HL-60 (cell line): ENCODE measurements at regions not wholly inside any gene's neighbourhood (a gene's known extent, or its start where the extent isn't known, plus 50 kb on each side); places are given as distances from the start of the nearest gene placed in this dataset.
A peak's percentile ranks its signal among the peaks of the same experiment; 100 is the strongest.

Experiments
- DNase-seq, 2 experiments: peaks; one replicate each; pipeline ENCODE4 v3.0.0-alpha.2; 2010 to 2020; ENCODE audit warnings: low read depth in 1 of 2, low spot score in 1 of 2
- H3K27ac ChIP-seq: fragments of 250-450 bp; sonication (Bioruptor Pico); replicated peaks from 2 replicates; pipeline ENCODE4 v1.5.1; 2020; ENCODE audit warnings: mild to moderate bottlenecking, moderate library complexity
- H3K27me3 ChIP-seq: fragments of 250-450 bp; sonication (Bioruptor Pico); 2 replicates; pipeline ENCODE4 v1.5.1; 2021; ENCODE audit warnings: mild to moderate bottlenecking, moderate library complexity; ENCODE audit not compliant: insufficient read depth, poor library complexity, severe bottlenecking
- H3K4me3 ChIP-seq: replicated peaks from 2 replicates; pipeline ENCODE4 v1.5.1; 2011; ENCODE audit warnings: mild to moderate bottlenecking, control low read depth, low read length; ENCODE audit not compliant: insufficient read depth
- GABPA ChIP-seq: IDR thresholded peaks from 2 replicates; pipeline ENCODE4 v1.6.1; 2012; ENCODE audit warnings: low read depth
- POLR2AphosphoS5 ChIP-seq: IDR thresholded peaks from 2 replicates; pipeline ENCODE4 v1.6.1; 2012; ENCODE audit warnings: low read depth
- SPI1 ChIP-seq: IDR thresholded peaks from 2 replicates; pipeline ENCODE4 v1.6.1; 2012; ENCODE audit warnings: low read depth, mild to moderate bottlenecking, borderline replicate concordance
- TF ChIP-seq, protein P1 (sequence below): IDR thresholded peaks from 2 replicates; pipeline ENCODE4 v1.6.1; 2012; ENCODE audit warnings: low read depth; ENCODE audit not compliant: insufficient replicate concordance
- TF ChIP-seq, protein P2 (sequence below): IDR thresholded peaks from one replicate; pipeline ENCODE4 v1.5.1; 2011; ENCODE audit warnings: low read length, control low read depth, inconsistent platforms; ENCODE audit not compliant: insufficient read depth

DNA sequence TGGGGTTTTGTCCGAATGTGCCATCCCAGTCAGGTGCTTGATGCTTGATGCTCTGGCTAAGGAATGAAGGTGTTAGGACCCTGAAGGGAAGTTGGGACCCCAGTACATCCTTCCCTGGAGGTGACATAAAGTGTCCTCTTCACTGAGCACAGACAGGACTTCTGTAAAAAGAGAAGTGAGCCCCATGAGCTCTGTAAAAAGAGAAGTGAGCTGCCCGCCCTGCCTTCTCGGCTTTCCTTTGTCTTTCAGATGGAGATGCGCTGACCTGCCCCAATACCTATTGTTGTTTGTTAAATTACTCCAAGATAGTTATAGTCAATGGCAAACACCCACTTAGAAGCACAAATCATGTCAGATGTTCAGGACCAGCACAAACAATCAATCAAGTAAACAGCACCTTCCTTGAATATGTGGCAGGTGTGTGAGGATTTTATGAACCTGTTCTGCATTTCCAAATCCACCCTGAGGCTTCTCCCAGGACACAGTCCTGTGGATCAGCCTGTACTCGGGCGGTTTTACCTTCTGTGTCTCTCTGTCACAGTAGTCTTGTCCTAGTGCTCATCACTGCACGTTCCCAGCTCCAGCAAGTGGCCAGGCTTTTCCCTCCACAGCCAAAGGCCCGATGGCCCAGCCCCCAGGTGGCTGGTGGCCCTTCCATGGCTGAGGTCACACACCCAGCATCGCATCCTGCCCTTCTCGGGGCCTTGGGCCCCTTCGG lies 191.4 kb downstream of the MTRR start:
- TF ChIP-seq, protein P1, sequence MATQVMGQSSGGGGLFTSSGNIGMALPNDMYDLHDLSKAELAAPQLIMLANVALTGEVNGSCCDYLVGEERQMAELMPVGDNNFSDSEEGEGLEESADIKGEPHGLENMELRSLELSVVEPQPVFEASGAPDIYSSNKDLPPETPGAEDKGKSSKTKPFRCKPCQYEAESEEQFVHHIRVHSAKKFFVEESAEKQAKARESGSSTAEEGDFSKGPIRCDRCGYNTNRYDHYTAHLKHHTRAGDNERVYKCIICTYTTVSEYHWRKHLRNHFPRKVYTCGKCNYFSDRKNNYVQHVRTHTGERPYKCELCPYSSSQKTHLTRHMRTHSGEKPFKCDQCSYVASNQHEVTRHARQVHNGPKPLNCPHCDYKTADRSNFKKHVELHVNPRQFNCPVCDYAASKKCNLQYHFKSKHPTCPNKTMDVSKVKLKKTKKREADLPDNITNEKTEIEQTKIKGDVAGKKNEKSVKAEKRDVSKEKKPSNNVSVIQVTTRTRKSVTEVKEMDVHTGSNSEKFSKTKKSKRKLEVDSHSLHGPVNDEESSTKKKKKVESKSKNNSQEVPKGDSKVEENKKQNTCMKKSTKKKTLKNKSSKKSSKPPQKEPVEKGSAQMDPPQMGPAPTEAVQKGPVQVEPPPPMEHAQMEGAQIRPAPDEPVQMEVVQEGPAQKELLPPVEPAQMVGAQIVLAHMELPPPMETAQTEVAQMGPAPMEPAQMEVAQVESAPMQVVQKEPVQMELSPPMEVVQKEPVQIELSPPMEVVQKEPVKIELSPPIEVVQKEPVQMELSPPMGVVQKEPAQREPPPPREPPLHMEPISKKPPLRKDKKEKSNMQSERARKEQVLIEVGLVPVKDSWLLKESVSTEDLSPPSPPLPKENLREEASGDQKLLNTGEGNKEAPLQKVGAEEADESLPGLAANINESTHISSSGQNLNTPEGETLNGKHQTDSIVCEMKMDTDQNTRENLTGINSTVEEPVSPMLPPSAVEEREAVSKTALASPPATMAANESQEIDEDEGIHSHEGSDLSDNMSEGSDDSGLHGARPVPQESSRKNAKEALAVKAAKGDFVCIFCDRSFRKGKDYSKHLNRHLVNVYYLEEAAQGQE = no peak
- no peak for TF ChIP-seq GABPA
- TF ChIP-seq POLR2AphosphoS5 = no peak
- TF ChIP-seq SPI1 = peak; percentile 66; the same call in 1 of the 2 replicates
- TF ChIP-seq, protein P2, sequence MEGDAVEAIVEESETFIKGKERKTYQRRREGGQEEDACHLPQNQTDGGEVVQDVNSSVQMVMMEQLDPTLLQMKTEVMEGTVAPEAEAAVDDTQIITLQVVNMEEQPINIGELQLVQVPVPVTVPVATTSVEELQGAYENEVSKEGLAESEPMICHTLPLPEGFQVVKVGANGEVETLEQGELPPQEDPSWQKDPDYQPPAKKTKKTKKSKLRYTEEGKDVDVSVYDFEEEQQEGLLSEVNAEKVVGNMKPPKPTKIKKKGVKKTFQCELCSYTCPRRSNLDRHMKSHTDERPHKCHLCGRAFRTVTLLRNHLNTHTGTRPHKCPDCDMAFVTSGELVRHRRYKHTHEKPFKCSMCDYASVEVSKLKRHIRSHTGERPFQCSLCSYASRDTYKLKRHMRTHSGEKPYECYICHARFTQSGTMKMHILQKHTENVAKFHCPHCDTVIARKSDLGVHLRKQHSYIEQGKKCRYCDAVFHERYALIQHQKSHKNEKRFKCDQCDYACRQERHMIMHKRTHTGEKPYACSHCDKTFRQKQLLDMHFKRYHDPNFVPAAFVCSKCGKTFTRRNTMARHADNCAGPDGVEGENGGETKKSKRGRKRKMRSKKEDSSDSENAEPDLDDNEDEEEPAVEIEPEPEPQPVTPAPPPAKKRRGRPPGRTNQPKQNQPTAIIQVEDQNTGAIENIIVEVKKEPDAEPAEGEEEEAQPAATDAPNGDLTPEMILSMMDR = no peak
- no peak for DNase-seq
- no peaks in the 10 kb centered on the region for H3K27me3 ChIP-seq
- no peak overlapping the region for H3K27ac ChIP-seq
- no peak overlapping the region for H3K4me3 ChIP-seq

DNA sequence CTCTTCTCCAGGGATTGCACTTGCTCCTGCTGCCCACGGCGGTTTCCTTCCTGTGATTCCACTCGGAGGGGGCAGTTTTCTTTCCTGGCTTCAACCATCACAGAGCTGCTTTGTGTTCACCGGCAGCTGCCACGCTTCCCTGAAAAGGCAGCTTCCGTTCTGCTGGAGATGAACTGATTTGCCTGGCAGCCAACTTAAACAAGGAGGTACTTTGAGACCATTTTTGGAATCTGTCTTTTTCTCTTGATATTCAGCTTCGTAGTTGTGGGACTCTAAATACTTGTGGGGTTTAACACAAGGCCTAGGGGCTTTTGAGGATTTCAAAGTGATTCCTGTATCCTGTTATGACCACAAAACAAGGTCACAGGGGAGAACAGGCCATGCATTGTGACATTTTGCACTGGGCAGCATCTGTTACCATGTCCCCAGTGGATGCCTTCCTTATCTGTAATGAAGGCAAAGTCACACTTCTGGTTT lies 192.0 kb downstream of the MTRR start:
- Histone ChIP-seq H3K27ac (no peak overlapping the region), H3K4me3 (no peak overlapping the region), H3K27me3 (no peaks in the 10 kb centered on the region)
- no peak for DNase-seq
- TF ChIP-seq, protein P1 = no peak
- TF ChIP-seq, protein P2 = no peak
- TF ChIP-seq SPI1 (no peak), POLR2AphosphoS5 (no peak), GABPA (no peak)

DNA sequence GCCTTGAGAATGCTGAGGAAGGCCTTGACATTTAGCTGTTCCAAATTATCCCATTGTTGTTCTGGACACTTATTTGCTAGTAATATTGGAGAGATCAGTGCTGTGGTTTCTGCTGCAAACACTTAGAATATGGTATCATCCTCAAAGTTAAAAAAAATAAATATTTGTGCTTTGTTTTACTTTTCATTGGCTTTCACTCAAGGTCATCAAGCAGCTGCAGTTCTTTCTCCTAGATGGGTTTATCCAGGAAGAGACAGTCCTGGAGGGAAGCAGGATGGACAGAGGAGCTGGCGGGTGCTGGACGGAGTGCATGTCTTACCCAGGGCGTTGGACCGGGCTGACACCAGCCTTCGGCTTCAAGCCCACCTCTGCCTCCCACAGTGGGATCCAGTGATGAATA lies 193.6 kb downstream of the MTRR start:
- Histone ChIP-seq H3K27me3 (no peaks in the 10 kb centered on the region), H3K27ac (no peak overlapping the region), H3K4me3 (no peak overlapping the region)
- TF ChIP-seq, protein P1 = no peak
- no peak for TF ChIP-seq POLR2AphosphoS5
- TF ChIP-seq, protein P2 = no peak
- DNase-seq = no peak
